Lower lobe of right lung (tissue), 2 donors: ENCODE measurements at regions not wholly inside any gene's neighbourhood (a gene's known extent, or its start where the extent isn't known, plus 50 kb on each side); places are given as distances from the start of the nearest gene placed in this dataset.

Experiments used
- ATAC-seq, 2 donors: fragments of 200-7000 bp; cut with Tn5 transposase; one replicate each; pipeline ENCODE4 v1.9.1; 2020 to 2022; ENCODE audit warnings: mild to moderate bottlenecking in 2 of 2, moderate library complexity in 2 of 2
- DNase-seq: peaks from one replicate; pipeline ENCODE4 v3.0.0-alpha.2; 2020
- H3K27ac ChIP-seq: fragments of 200-600 bp; one replicate; pipeline ENCODE4 v1.8.0; 2022
- H3K27me3 ChIP-seq: fragments of 200-600 bp; one replicate; pipeline ENCODE4 v1.8.0; 2022; ENCODE audit warnings: low read depth
- H3K36me3 ChIP-seq: fragments of 200-600 bp; one replicate; pipeline ENCODE4 v1.8.0; 2022; ENCODE audit warnings: mild to moderate bottlenecking
- H3K4me1 ChIP-seq: fragments of 200-600 bp; one replicate; pipeline ENCODE4 v1.8.0; 2022
- H3K4me3 ChIP-seq: fragments of 200-600 bp; one replicate; pipeline ENCODE4 v1.8.0; 2022; ENCODE audit warnings: mild to moderate bottlenecking
- H3K9me3 ChIP-seq: fragments of 200-600 bp; one replicate; pipeline ENCODE4 v1.8.0; 2022
- CTCF ChIP-seq: fragments of 200-600 bp; IDR thresholded peaks from one replicate; pipeline ENCODE4 v1.8.0; 2022; ENCODE audit warnings: antibody characterized with exemption, mild to moderate bottlenecking
- intact Hi-C: fragments of 100-400 bp; cut with DNase I; formaldehyde crosslinking; loops from one replicate; pipeline ENCODE4 v1.11.0; 2022
- donor health status: DM: no; HTN: yes; CAD: no; lungs with severe emphysema.

GRCh38 chr12:74227846-74228545 is 309.6 kb upstream of the ATXN7L3B start:
- Histone ChIP-seq H3K27me3 (no peaks in the 10 kb centered on the region), H3K9me3 (no peaks in the 10 kb centered on the region), H3K27ac (no peak overlapping the region), H3K4me1 (no peaks in the 10 kb centered on the region), H3K36me3 (no peaks in the 10 kb centered on the region), H3K4me3 (no peak overlapping the region)
- DNase-seq, result no peak
- no peak for TF ChIP-seq CTCF
- intact Hi-C loops, result no loop called here
- ATAC-seq, result no peak

- H3K9me3 ChIP-seq, result no peaks in the 10 kb centered on the region
- H3K4me1 ChIP-seq, result no peaks in the 10 kb centered on the region
- ATAC-seq (no peak), DNase-seq (no peak)
- H3K4me3 ChIP-seq, result no peak overlapping the region
- no peaks in the 10 kb centered on the region for H3K27me3 ChIP-seq
- no peaks in the 10 kb centered on the region for H3K36me3 ChIP-seq
- no peak overlapping the region for H3K27ac ChIP-seq
- intact Hi-C loops, result no loop called here
- TF ChIP-seq CTCF, result no peak
These were observed 308.0 kb upstream of the ATXN7L3B start for GRCh38 chr12:74229671-74230070.

DNA sequence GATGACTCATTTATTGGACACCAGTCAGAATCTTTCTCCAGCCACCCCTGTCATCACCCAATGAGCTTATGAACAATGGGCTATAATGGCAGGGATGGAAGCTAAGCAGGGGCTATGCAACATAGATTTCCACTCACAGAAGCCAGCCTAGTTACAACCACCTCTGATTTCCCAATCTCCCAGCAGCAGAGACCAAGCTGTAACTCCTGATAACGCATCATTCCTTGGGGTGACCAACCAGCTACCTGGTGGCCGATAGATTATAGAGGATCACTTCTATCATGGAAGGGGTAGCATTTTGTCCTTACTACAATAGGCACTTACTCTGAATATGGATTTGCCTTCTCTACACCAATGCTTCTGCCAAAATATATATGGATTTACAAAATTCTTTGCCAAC is 302.3 kb upstream of the ATXN7L3B start:
- ATAC-seq (no peak), DNase-seq (no peak)
- intact Hi-C loops, result no loop called here
- no peak for TF ChIP-seq CTCF
- no peaks in the 10 kb centered on the region for H3K4me1 ChIP-seq
- peaks cover 10% of the 10 kb centered on the region for H3K9me3 ChIP-seq
- H3K27ac ChIP-seq, result no peak overlapping the region
- H3K27me3 ChIP-seq, result no peaks in the 10 kb centered on the region
- no peaks in the 10 kb centered on the region for H3K36me3 ChIP-seq
- H3K4me3 ChIP-seq, result no peak overlapping the region

DNA sequence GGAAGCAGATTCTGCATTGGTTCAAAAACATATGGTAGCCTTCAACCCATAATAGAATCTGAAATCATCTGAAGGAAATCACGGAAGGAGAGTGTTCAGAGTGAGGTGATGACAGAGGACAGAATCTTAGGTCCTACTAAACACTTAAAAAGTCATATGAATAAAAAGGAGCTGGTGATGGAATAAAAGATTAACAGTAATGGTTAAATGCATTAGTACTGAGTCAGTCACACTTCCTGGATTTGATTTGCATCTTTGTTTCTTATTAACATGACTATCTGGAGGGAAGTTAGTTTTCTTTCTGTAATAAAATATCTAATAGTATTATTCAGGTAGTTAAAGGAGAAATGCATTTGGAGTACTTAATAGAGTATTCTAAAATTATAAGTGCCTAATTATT is 296.3 kb upstream of the ATXN7L3B start:
- H3K27ac ChIP-seq, result no peak overlapping the region
- DNase-seq, result no peak
- H3K4me1 ChIP-seq, result no peaks in the 10 kb centered on the region
- no peak for TF ChIP-seq CTCF
- ATAC-seq, result no peak
- H3K27me3 ChIP-seq, result no peaks in the 10 kb centered on the region
- intact Hi-C loops, result no loop called here
- H3K36me3 ChIP-seq, result no peaks in the 10 kb centered on the region
- H3K4me3 ChIP-seq, result no peak overlapping the region
- H3K9me3 ChIP-seq, result peaks cover 16% of the 10 kb centered on the region

GRCh38 chr12:74242088-74242487 is 295.5 kb upstream of the ATXN7L3B start:
- Histone ChIP-seq H3K27me3 (no peaks in the 10 kb centered on the region), H3K9me3 (peaks cover 16% of the 10 kb centered on the region), H3K27ac (no peak overlapping the region), H3K4me3 (no peak overlapping the region), H3K4me1 (no peaks in the 10 kb centered on the region), H3K36me3 (no peaks in the 10 kb centered on the region)
- intact Hi-C loops, result no loop called here
- DNase-seq (no peak), ATAC-seq (no peak)
- no peak for TF ChIP-seq CTCF
